Mucosa of stomach (tissue), 1 donor: ENCODE measurements at regions not wholly inside any gene's neighbourhood (a gene's known extent, or its start where the extent isn't known, plus 50 kb on each side); places are given as distances from the start of the nearest gene placed in this dataset.
"Not testable (repeated sequence)": the region's sequence is repeated elsewhere in the genome, so short reads cannot be mapped to it uniquely, and the experiment has no call there.

Experiments used
- H3K27me3 ChIP-seq: one replicate; pipeline ENCODE4 v1.7.0; 2013; ENCODE audit warnings: mild to moderate bottlenecking, low read length; ENCODE audit not compliant: control insufficient read depth, insufficient read depth
- H3K36me3 ChIP-seq: one replicate; pipeline ENCODE4 v1.7.0; 2013; ENCODE audit warnings: low read length; ENCODE audit not compliant: control insufficient read depth, insufficient read depth
- H3K4me1 ChIP-seq: one replicate; pipeline ENCODE4 v1.7.0; 2013; ENCODE audit warnings: mild to moderate bottlenecking, low read length; ENCODE audit not compliant: control insufficient read depth, insufficient read depth
- H3K4me3 ChIP-seq: one replicate; pipeline ENCODE4 v1.7.0; 2013; ENCODE audit warnings: low read length
- H3K9ac ChIP-seq: one replicate; pipeline ENCODE4 v1.7.0; 2013; ENCODE audit warnings: mild to moderate bottlenecking, low read length, moderate library complexity
- H3K9me3 ChIP-seq: one replicate; pipeline ENCODE4 v1.7.0; 2013; ENCODE audit warnings: mild to moderate bottlenecking, low read length, moderate library complexity; ENCODE audit not compliant: control insufficient read depth
- donor health status: Pancreatic carcinoma.

DNA sequence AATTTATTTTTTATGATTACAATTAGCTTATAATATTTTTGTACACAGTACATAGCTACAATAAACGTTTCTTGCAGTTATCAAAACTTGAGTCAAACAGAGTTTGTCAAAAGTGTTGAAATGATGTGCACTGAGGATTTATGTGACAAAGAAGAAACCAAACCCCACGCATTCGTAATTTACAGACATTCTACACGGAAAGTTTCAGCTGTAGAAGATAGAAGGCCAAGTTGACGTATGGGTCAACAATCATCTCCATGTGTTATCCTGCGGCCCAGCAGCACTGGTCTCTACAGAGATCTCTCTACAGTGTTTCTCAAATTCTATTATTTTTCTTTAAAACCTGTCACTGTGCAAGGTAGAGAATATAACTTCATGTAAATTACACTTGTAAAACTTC is 1507.6 kb downstream of the PCDH9 start:
- H3K36me3 ChIP-seq = no peaks in the 10 kb centered on the region
- no peaks in the 10 kb centered on the region for H3K9me3 ChIP-seq
- H3K4me1 ChIP-seq = no peaks in the 10 kb centered on the region
- H3K9ac ChIP-seq = no peak overlapping the region
- H3K4me3 ChIP-seq = no peak overlapping the region
- H3K27me3 ChIP-seq = no peaks in the 10 kb centered on the region

DNA sequence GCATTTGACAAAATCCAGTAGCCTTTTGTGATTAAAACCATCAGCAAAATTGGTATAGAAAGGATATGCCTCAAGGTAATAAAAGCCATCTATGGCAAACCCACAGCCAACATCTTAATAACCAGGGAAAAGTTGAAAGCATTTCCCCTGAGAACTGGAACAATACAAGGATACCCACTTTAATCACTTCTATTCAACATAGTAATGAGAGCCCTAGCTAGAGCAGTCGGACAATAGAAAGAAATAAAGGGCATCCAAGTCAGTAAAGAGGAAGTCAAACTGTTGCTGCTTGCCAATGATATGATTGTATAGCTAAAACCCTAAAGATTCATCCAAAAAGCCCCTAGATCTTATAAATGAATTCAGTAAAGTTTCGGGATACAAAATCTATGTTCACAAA is 1510.3 kb downstream of the PCDH9 start:
- Histone ChIP-seq H3K4me3 (no peak overlapping the region), H3K9ac (no peak overlapping the region), H3K4me1 (no peaks in the 10 kb centered on the region), H3K36me3 (no peaks in the 10 kb centered on the region), H3K27me3 (no peaks in the 10 kb centered on the region), H3K9me3 (no peaks in the 10 kb centered on the region)

DNA sequence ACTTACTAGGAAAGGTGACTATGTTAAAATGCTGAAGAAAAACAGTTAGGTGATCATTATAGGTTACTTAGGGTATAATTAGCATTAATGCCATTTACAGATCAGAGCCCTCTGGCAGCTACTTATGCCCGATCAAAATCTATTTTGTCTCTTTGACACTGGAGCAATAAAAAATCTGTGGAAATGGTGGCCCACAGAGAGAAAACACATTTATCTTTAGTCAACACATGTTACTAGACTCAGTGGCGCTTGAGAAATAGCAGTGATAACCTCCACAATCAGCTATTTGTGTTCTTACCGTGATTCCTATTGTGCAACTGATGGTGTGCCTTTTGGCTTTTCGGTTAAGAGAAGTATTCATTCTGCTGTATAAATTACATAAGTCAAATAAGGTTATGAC is 1519.6 kb downstream of the PCDH9 start:
- H3K4me1 ChIP-seq = no peaks in the 10 kb centered on the region
- H3K36me3 ChIP-seq = no peaks in the 10 kb centered on the region
- H3K9ac ChIP-seq = no peak overlapping the region
- H3K9me3 ChIP-seq = no peaks in the 10 kb centered on the region
- no peak overlapping the region for H3K4me3 ChIP-seq
- no peaks in the 10 kb centered on the region for H3K27me3 ChIP-seq

DNA sequence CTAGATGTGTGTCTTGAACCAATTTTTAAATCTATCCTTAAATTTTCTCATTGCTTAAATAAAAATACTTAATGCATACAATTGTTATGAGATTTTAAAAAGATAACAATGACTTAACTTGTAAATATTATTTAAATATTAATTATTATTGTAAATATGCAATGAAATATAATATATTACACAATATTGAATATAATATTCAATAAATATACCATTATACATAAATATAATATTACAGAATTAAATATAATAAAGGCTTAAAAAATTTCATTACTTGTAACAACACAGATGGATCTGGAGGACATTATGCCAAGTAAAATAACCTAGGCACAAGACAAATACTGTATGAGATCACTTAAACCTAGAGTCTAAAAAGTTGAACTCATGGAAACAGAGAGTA is 1532.3 kb downstream of the PCDH9 start:
- Histone ChIP-seq H3K4me3 (no peak overlapping the region), H3K4me1 (no peaks in the 10 kb centered on the region), H3K27me3 (no peaks in the 10 kb centered on the region), H3K9ac (no peak overlapping the region), H3K36me3 (no peaks in the 10 kb centered on the region), H3K9me3 (no peaks in the 10 kb centered on the region)

DNA sequence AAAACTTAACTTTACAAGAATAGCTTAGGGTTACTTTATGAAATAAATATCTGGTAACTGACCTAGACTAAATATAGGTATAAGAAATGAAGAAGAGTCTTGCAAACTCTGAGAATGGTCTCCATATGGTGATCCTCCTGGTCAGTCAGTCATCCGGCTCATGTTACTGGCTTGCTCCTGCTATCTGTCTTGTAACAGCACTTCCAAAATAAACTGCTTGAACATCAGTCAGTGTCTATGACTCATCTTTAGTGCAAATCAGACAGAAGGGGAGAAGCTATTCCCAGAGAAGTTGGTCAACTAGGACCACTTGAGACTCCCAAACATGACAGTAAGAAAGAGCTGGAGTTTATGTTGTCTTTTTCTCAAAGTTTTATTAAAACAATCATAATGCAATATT is 1550.9 kb downstream of the PCDH9 start:
- H3K9me3 ChIP-seq = no peaks in the 10 kb centered on the region
- no peaks in the 10 kb centered on the region for H3K27me3 ChIP-seq
- no peaks in the 10 kb centered on the region for H3K36me3 ChIP-seq
- H3K4me3 ChIP-seq = no peak overlapping the region
- H3K4me1 ChIP-seq = no peaks in the 10 kb centered on the region
- no peak overlapping the region for H3K9ac ChIP-seq

DNA sequence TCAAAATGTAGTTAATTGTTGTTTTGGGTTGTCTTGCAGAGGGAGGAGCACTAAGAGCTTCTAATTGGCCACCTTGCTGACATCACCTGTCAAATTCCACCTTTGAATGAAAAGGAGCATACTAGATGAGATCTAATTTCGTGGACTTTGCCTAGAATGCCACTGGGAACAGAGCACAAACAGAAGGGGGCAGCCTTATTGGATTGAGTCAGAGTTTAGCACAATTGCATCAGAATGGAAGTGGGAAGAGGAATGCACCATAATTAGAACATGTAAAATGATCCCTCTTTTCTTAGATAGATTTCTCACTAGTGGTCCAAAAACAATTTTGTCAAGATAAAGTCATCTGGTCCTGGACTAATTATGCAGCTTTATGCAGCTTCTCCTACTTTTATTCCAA is 1552.2 kb downstream of the PCDH9 start:
- Histone ChIP-seq H3K9ac (no peak overlapping the region), H3K4me1 (no peaks in the 10 kb centered on the region), H3K4me3 (no peak overlapping the region), H3K27me3 (no peaks in the 10 kb centered on the region), H3K9me3 (no peaks in the 10 kb centered on the region), H3K36me3 (no peaks in the 10 kb centered on the region)

DNA sequence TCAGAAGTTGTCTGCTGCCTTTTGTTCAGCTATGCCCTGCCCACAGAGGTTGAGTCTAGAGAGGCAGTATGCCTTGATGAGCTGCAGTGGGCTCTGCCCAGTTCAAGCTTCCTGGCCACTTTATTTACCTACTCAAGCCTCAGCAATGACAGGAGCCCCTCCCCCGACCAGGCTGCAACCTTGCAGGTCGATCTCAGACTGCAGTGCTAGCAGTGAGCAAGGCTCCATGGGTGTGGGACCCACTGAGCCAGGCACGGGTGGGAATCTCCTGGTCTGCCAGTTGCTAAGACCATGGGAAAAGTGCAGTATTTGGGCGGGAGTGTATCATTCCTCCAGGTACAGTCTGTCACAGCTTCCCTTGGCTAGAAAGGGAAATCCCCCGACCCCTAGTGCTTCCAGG is 1554.8 kb downstream of the PCDH9 start:
- not testable (repeated sequence) for H3K27me3 ChIP-seq, H3K4me1 ChIP-seq, H3K9ac ChIP-seq

DNA sequence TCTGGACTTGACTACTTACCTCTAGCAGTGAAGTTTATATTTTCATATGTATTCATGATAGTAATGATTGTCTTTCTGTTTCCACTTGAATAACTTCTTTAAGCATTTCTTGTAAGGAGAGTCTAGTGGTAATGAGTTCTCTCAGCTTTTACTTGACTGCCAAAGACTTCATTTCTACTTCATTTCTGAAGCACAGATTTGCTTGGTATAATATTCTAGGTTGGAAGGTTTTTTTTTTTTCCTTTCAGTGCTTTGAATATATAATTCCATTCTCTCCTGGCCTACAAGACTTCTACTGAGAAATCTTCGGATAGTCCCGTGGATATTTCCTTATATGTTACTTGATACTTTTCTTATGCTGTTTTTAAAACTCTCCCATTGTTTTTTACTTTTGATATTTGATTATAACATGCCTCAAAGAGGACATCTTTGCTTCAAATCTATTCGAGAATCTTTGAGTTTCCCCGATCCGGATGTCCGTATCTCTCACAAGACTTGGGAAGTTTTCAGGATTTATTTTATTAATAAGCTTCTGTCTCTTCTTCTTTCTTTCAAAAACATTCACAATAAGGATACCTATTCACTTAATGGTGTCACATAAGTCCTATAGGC is 1560.0 kb downstream of the PCDH9 start:
- Histone ChIP-seq H3K27me3 (no peaks in the 10 kb centered on the region), H3K4me1 (no peaks in the 10 kb centered on the region)

More for the DNA sequence above, 1554.8 kb downstream of the PCDH9 start:
- H3K4me3 ChIP-seq, H3K36me3 ChIP-seq, H3K9me3 ChIP-seq: not testable (repeated sequence)

DNA sequence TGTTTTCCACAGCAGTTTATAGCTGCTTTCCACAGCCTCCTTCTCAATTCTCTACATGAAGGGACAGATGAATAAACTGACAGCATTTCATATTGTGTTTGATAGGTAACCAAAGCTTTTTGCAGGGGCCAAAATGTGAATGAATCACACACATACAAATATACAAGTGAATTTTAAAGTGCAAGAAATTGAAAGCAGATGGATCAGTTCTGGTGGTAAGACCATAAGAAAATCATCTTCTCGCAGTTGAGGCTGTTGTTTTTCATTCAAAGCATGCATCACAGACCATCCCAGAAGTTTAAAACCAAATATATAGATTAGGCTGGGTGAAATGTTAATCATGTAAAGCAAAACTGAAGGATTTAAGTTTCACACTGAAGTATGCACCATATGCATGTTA is 1569.4 kb downstream of the PCDH9 start:
- H3K36me3 ChIP-seq = no peaks in the 10 kb centered on the region
- H3K9me3 ChIP-seq = no peaks in the 10 kb centered on the region
- H3K27me3 ChIP-seq = no peaks in the 10 kb centered on the region
- no peak overlapping the region for H3K4me3 ChIP-seq
- H3K9ac ChIP-seq = no peak overlapping the region
- H3K4me1 ChIP-seq = no peaks in the 10 kb centered on the region

More for the DNA sequence above, 1560.0 kb downstream of the PCDH9 start:
- no peaks in the 10 kb centered on the region for H3K9me3 ChIP-seq
- H3K9ac ChIP-seq = no peak overlapping the region
- H3K4me3 ChIP-seq = no peak overlapping the region
- no peaks in the 10 kb centered on the region for H3K36me3 ChIP-seq

DNA sequence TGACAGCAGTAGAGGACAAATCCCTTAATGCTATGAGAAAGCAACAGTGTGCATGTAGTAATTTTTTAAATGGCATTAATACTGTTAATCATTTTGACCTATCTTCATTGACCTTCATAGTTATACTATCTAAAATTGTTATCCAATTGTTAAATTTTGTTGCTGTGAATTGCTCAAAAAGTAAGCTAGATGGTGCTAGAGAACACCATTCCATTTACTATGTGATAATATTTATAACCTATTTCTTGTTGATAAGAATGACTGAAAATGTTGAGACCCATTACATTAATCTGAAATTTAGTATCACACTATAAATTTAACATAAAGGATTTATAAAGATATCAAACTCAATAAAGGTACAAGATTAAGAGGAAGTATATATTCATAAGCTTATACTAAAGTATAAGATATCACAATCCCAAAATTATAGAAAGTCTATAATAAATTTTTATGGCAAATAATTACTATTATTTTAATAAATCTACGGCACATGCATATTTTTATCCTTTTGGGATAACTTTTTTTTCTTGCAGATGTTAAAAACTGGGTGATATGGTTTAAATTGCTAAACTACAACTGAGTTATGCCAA is 1573.3 kb downstream of the PCDH9 start:
- Histone ChIP-seq H3K9ac (no peak overlapping the region), H3K36me3 (no peaks in the 10 kb centered on the region), H3K27me3 (no peaks in the 10 kb centered on the region), H3K4me3 (no peak overlapping the region), H3K4me1 (no peaks in the 10 kb centered on the region), H3K9me3 (no peaks in the 10 kb centered on the region)

DNA sequence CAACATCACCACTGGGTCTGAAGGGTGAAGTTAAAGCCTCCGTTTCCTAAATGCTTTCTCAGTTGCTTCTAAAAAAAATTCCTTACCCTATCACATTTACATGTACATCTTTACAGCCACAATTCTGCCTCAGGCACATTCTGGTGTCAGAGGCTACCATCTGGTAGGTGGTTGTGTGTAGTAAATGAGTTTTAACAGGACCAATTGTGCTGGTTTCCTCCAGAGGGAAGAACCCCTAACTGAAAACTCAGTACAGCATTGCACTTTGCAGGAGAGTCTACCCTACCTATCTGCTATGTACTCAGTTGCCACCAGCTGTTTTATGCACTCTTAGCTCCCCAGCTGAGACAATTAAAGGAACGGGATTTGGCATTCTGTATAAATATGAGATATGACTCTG is 1576.5 kb downstream of the PCDH9 start:
- Histone ChIP-seq H3K27me3 (no peaks in the 10 kb centered on the region), H3K36me3 (no peaks in the 10 kb centered on the region), H3K4me1 (no peaks in the 10 kb centered on the region), H3K9me3 (no peaks in the 10 kb centered on the region), H3K9ac (no peak overlapping the region), H3K4me3 (no peak overlapping the region)

DNA sequence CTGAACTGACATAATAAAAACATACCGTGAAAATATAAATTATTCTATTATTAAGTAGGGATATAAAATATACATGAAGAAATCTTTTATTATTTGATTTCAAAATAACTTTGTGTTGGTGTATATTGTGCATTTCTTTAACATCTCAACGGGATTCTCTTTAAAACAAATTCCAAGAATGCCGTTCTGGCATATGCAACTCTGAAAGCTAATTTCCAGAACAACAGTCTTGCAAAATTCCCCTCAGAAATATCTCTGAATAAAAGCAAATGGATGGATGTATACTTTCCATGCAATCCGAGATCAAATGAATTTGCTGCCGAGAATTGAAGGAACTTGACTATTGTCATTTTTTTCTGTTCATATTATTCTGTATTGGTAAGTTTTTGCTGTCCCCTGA is 1579.8 kb downstream of the PCDH9 start:
- Histone ChIP-seq H3K9ac (no peak overlapping the region), H3K4me1 (no peaks in the 10 kb centered on the region), H3K27me3 (no peaks in the 10 kb centered on the region), H3K4me3 (no peak overlapping the region), H3K36me3 (no peaks in the 10 kb centered on the region), H3K9me3 (no peaks in the 10 kb centered on the region)

DNA sequence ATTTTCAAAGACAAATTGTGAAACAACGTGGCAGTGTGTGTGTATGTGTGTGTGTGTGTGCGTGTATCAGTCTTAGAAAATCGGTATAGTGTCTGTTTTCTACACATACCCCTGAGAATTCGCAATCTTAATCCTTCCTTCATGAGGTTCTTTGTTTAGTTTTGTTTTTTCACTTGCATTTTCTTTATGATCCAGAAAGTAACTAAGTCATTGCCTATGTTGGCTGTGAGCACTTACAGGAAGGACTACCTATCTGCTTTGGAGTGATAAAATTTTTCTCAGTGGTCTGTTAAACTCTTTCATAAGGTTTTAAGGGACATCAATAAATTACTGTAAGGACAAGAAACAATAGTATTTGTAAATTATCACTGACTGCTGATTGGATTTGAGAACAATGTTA is 1587.1 kb downstream of the PCDH9 start:
- Histone ChIP-seq H3K4me1 (no peaks in the 10 kb centered on the region), H3K36me3 (no peaks in the 10 kb centered on the region), H3K27me3 (no peaks in the 10 kb centered on the region), H3K9ac (no peak overlapping the region), H3K4me3 (no peak overlapping the region), H3K9me3 (no peaks in the 10 kb centered on the region)
